NT2/D1 (cell line): ENCODE measurements at regions not wholly inside any gene's neighbourhood (a gene's known extent, or its start where the extent isn't known, plus 50 kb on each side); places are given as distances from the start of the nearest gene placed in this dataset.

Experiments used
- DNase-seq: peaks from one replicate; pipeline ENCODE4 v3.0.0-alpha.2; 2011; ENCODE audit warnings: low read depth, low spot score
- H3K27me3 ChIP-seq: 2 replicates; pipeline ENCODE4 v1.6.0; 2011; ENCODE audit warnings: mild to moderate bottlenecking; ENCODE audit not compliant: insufficient read length, insufficient read depth
- H3K36me3 ChIP-seq: 2 replicates; pipeline ENCODE4 v1.6.1; 2011; ENCODE audit warnings: mild to moderate bottlenecking, low read length, mixed read lengths; ENCODE audit not compliant: insufficient read depth, insufficient read length
- H3K4me1 ChIP-seq: 2 replicates; pipeline ENCODE4 v1.5.1; 2011; ENCODE audit not compliant: insufficient read depth, insufficient read length
- H3K4me3 ChIP-seq: 2 replicates; pipeline ENCODE4 v1.5.1; 2011; ENCODE audit warnings: low read depth; ENCODE audit not compliant: insufficient read length
- H3K9ac ChIP-seq: 2 replicates; pipeline ENCODE4 v1.6.0; 2011; ENCODE audit warnings: low read depth; ENCODE audit not compliant: insufficient read length
- H3K9me3 ChIP-seq: 2 replicates; pipeline ENCODE4 v1.5.1; 2011; ENCODE audit warnings: mild to moderate bottlenecking, low read length; ENCODE audit not compliant: insufficient read depth
- SUZ12 ChIP-seq: IDR thresholded peaks from 2 replicates; pipeline ENCODE4 v1.6.1; 2011; ENCODE audit not compliant: insufficient read length, insufficient read depth; ENCODE audit errors: extremely low read depth
- YY1 ChIP-seq: IDR thresholded peaks from 2 replicates; pipeline ENCODE4 v1.6.1; 2011; ENCODE audit not compliant: insufficient read length, insufficient read depth
- ZNF274 ChIP-seq: IDR thresholded peaks from 2 replicates; pipeline ENCODE4 v1.6.1; 2011; ENCODE audit warnings: mild to moderate bottlenecking, low read depth, low read length

- no peak for DNase-seq
Observed at GRCh38 chr10:43900571-43900970, 251.9 kb upstream of the ZNF32 start.

DNA sequence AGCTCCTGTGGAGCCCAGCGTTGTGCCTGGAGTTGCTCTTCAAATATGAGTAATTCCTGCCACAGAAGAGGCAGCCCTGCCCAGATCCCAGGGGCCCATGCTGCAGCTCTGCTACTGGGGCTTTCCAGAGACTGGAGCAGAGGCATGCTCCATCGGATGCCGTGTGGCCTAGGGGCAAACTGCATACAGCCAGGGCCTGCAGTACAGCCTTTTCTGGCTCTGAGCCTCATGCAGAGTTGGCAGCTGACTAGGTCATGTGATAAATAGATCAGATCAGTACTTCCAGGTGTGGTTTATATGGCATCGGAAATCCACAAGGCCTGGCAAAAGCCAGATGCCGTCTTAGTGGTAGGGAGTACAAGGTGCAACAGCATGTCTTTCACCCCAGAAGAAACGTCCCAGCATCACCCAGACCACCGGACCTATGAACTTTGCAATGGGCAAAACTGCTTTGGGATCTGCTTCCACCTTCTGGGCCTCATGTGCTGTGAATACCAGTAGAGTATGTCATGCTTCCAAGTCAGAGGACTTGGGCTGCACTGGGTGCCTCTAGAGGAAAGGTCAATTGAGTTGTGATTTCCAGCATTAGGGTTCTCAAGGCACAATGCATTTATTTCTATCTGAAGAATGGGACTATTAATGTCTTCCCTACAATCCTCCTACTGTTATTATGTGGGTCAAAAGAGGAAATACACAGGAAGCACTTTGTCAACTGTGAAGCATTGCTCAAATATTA is 250.7 kb upstream of the ZNF32 start:
- no peak overlapping the region for H3K9ac ChIP-seq
- no peaks in the 10 kb centered on the region for H3K27me3 ChIP-seq
- H3K9me3 ChIP-seq: no peaks in the 10 kb centered on the region
- H3K4me1 ChIP-seq: no peaks in the 10 kb centered on the region
- no peak overlapping the region for H3K4me3 ChIP-seq
- no peaks in the 10 kb centered on the region for H3K36me3 ChIP-seq
- DNase-seq: no peak
- no peak for TF ChIP-seq ZNF274
- TF ChIP-seq YY1: no peak
- no peak for TF ChIP-seq SUZ12

More at GRCh38 chr10:43900571-43900970, 251.9 kb upstream of the ZNF32 start:
- Histone ChIP-seq H3K36me3 (no peaks in the 10 kb centered on the region), H3K4me1 (no peaks in the 10 kb centered on the region), H3K4me3 (no peak overlapping the region), H3K9ac (no peak overlapping the region), H3K9me3 (no peaks in the 10 kb centered on the region), H3K27me3 (no peaks in the 10 kb centered on the region)
- TF ChIP-seq SUZ12 (no peak), ZNF274 (no peak), YY1 (no peak)

GRCh38 chr10:43898592-43898991 is 249.9 kb upstream of the ZNF32 start:
- Histone ChIP-seq H3K4me1 (no peaks in the 10 kb centered on the region), H3K36me3 (no peaks in the 10 kb centered on the region), H3K9me3 (no peaks in the 10 kb centered on the region), H3K27me3 (no peaks in the 10 kb centered on the region), H3K4me3 (no peak overlapping the region), H3K9ac (no peak overlapping the region)
- DNase-seq: no peak
- TF ChIP-seq ZNF274: no peak
- no peak for TF ChIP-seq YY1
- TF ChIP-seq SUZ12: no peak

DNA sequence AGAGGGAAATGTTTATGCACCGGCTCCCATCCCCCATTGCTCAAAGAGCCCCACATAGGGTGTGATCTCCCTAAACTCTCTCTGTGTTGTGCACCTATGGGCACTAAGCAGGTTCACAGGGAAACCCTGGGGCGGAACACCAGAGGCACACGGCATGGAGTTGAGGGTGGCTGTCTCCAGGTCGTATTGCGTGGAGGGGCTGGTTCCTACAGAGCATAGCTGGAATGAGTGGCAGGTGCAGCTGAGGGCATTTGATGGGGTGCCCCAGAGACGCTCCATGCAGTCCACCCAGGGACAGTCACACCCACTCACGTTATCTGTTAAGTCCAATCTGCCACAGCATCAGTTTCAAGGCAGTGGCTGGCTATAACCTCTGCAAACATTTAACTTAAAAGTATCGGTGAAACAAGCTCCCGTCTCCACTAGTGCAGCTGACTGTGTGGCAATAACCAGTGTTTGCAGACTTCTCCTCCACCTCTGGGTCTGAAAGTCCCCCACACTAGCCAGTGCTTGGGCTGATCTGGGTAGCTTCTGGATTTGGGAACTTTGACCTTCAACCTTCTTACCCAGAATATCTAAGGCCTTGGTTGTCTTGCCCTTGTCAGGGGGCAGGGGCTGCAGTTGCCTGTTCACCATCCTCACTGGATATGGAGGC is 249.2 kb upstream of the ZNF32 start:
- no peak for DNase-seq
- H3K27me3 ChIP-seq: no peaks in the 10 kb centered on the region
- H3K9ac ChIP-seq: no peak overlapping the region
- H3K9me3 ChIP-seq: no peaks in the 10 kb centered on the region
- TF ChIP-seq SUZ12 (no peak), YY1 (no peak), ZNF274 (no peak)
- H3K4me1 ChIP-seq: no peaks in the 10 kb centered on the region
- H3K36me3 ChIP-seq: no peaks in the 10 kb centered on the region
- no peak overlapping the region for H3K4me3 ChIP-seq

GRCh38 chr10:43892062-43892770 is 243.5 kb upstream of the ZNF32 start:
- H3K9ac ChIP-seq: no peak overlapping the region
- H3K4me1 ChIP-seq: no peaks in the 10 kb centered on the region
- no peaks in the 10 kb centered on the region for H3K27me3 ChIP-seq
- H3K36me3 ChIP-seq: no peaks in the 10 kb centered on the region
- no peak for TF ChIP-seq ZNF274
- TF ChIP-seq YY1: no peak
- no peak for TF ChIP-seq SUZ12
- no peak for DNase-seq
- no peaks in the 10 kb centered on the region for H3K9me3 ChIP-seq
- H3K4me3 ChIP-seq: no peak overlapping the region

GRCh38 chr10:43891241-43891640 is 242.6 kb upstream of the ZNF32 start:
- TF ChIP-seq YY1 (no peak), ZNF274 (no peak), SUZ12 (no peak)

GRCh38 chr10:43890124-43890523 is 241.4 kb upstream of the ZNF32 start:
- Histone ChIP-seq H3K9ac (no peak overlapping the region), H3K4me3 (no peak overlapping the region), H3K4me1 (no peaks in the 10 kb centered on the region), H3K27me3 (no peaks in the 10 kb centered on the region), H3K36me3 (no peaks in the 10 kb centered on the region), H3K9me3 (no peaks in the 10 kb centered on the region)
- DNase-seq: no peak
- TF ChIP-seq ZNF274: no peak
- TF ChIP-seq YY1: no peak
- TF ChIP-seq SUZ12: no peak

More at GRCh38 chr10:43891241-43891640, 242.6 kb upstream of the ZNF32 start:
- Histone ChIP-seq H3K4me3 (no peak overlapping the region), H3K9me3 (no peaks in the 10 kb centered on the region), H3K9ac (no peak overlapping the region), H3K36me3 (no peaks in the 10 kb centered on the region), H3K27me3 (no peaks in the 10 kb centered on the region), H3K4me1 (no peaks in the 10 kb centered on the region)
- DNase-seq: no peak
